ENCODE measurements at regions not wholly inside any gene's neighbourhood (a gene's known extent, or its start where the extent isn't known, plus 50 kb on each side); places are given as distances from the start of the nearest gene placed in this dataset.

DNA sequence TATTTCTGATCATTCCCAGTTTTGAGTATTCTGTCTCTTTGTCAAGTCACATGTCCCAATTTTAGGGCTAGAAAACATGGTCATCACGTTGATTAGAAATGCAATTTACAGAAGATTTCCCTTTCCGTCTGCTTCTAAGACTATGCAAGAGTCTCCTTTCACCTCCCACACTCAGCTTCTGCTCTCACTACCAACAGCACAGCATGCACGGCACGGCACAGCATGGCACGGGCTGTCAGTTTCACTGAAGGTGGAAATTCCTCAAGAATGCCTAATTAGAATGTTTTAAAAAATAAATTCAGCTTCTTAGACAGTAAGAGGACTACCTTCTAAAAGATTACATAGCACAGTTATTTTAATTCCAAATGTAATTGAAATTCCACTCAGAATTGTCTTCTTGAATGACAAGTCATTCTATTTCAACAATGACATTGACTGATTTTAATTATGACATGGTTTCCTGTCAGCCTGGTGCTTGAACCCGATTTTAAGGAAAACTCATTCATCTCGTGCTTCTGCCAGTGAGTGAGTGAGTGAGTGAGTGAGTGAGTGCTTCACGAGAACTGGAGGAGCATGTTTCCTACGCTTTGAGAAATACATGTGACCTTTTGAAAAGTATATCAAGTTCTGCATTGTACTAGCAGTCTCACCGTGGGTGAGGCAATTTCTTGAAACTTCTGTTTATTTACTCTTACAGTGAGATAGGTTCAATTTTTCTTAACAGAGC is 124.8 kb upstream of the SORBS2 start:
- Mint-ChIP-seq H3K4me1 (no peaks in the 10 kb centered on the region), H3K27me3 (peaks cover 7% of the 10 kb centered on the region), H3K27ac (no peak overlapping the region), H3K9me3 (no peaks in the 10 kb centered on the region), H3K36me3 (ENCODE audit: low read depth) (no peaks in the 10 kb centered on the region), H3K4me3 (no peak overlapping the region)
- ChIA-PET POLR2A (no interaction called here), CTCF (no interaction called here)
- TF ChIP-seq, protein P1, sequence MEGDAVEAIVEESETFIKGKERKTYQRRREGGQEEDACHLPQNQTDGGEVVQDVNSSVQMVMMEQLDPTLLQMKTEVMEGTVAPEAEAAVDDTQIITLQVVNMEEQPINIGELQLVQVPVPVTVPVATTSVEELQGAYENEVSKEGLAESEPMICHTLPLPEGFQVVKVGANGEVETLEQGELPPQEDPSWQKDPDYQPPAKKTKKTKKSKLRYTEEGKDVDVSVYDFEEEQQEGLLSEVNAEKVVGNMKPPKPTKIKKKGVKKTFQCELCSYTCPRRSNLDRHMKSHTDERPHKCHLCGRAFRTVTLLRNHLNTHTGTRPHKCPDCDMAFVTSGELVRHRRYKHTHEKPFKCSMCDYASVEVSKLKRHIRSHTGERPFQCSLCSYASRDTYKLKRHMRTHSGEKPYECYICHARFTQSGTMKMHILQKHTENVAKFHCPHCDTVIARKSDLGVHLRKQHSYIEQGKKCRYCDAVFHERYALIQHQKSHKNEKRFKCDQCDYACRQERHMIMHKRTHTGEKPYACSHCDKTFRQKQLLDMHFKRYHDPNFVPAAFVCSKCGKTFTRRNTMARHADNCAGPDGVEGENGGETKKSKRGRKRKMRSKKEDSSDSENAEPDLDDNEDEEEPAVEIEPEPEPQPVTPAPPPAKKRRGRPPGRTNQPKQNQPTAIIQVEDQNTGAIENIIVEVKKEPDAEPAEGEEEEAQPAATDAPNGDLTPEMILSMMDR (IDR thresholded peaks at IDR 0.05): no peak
- ATAC-seq (ENCODE audit: low read depth) (no peak), DNase-seq (no peak)
- intact Hi-C loops (cut with micrococcal nuclease): no loop called here

DNA sequence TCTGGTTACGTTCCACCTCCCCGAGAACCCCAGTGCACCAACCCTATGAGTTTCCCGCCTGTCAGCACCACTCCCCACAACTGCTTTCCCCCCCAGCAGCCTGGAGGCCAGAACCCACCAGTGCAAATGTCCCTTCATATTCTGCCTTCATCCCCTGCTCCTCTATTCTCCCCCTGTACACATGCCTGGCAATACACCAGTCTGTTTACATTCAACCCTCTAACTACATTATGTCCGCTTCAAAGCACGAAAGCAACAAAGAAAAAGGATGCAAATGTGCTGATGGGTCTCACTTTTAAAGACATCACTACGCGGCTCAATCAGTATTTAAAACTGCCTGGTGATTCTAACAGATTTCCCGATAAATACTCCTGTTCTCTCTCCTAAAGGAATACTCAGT is 126.7 kb upstream of the SORBS2 start:
- no peak overlapping the region for H3K27ac Mint-ChIP-seq
- CTCF ChIA-PET: no interaction called here
- TF ChIP-seq, protein P1 (IDR thresholded peaks at IDR 0.05): no peak
- H3K9me3 Mint-ChIP-seq: no peaks in the 10 kb centered on the region
- peaks cover 2% of the 10 kb centered on the region for H3K27me3 Mint-ChIP-seq
- no peak overlapping the region for H3K4me3 Mint-ChIP-seq
- no peak for ATAC-seq (ENCODE audit: low read depth)
- no peaks in the 10 kb centered on the region for H3K36me3 Mint-ChIP-seq (ENCODE audit: low read depth)
- no peaks in the 10 kb centered on the region for H3K4me1 Mint-ChIP-seq
- POLR2A ChIA-PET: no interaction called here
- intact Hi-C loops (cut with micrococcal nuclease): no loop called here
- DNase-seq: no peak

DNA sequence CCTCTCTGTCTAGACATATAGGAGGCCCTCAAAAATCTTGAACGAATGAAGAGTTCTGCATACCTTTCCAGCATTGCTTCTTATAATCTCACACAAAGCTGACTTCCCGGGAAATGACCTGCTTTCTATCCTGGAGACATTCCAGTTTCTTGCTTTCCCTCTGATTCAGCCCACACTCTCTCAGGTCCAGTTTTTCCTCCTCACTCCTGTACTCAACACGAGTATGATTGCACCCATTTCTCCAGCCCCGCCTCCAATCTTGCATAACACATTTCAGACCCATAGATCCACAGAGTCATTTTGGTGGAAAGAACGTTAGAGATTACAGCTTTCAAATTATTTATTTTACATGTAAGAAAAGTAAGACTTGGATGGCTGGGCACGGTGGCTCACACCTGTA is 127.5 kb upstream of the TLR3 start:
- intact Hi-C loops (cut with micrococcal nuclease): no loop called here
- ChIA-PET POLR2A (no interaction called here), CTCF (no interaction called here)
- ATAC-seq (ENCODE audit: low read depth) (no peak), DNase-seq (no peak)
- peaks cover 2% of the 10 kb centered on the region for H3K27me3 Mint-ChIP-seq
- H3K36me3 Mint-ChIP-seq (ENCODE audit: low read depth): no peaks in the 10 kb centered on the region
- TF ChIP-seq, protein P1 (IDR thresholded peaks at IDR 0.05): no peak
- no peaks in the 10 kb centered on the region for H3K9me3 Mint-ChIP-seq
- no peak overlapping the region for H3K4me3 Mint-ChIP-seq
- no peaks in the 10 kb centered on the region for H3K4me1 Mint-ChIP-seq
- H3K27ac Mint-ChIP-seq: no peak overlapping the region

DNA sequence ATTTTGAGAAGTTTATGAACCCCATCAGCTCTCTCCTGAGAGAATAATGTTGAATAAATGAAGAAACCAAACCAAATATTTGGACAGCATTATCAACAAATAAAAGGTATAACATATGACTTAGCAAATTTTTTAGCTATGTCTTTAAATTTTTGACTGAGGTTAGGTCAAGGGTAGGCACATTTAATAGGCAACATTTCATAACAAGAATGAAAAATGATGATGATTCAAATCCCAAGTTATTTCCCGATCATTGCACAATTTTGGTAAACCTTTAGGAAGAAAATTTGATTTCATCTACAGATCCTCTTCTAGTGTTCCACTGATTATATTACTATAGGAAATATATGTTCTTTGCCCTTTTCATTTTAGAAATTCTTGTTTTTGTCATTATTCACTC is 123.7 kb upstream of the TLR3 start:
- ATAC-seq (ENCODE audit: low read depth) (no peak), DNase-seq (no peak)
- peaks cover 2% of the 10 kb centered on the region for H3K27me3 Mint-ChIP-seq
- H3K4me1 Mint-ChIP-seq: no peaks in the 10 kb centered on the region
- no peaks in the 10 kb centered on the region for H3K36me3 Mint-ChIP-seq (ENCODE audit: low read depth)
- ChIA-PET CTCF (no interaction called here), POLR2A (no interaction called here)
- no peaks in the 10 kb centered on the region for H3K9me3 Mint-ChIP-seq
- H3K4me3 Mint-ChIP-seq: no peak overlapping the region
- no peak overlapping the region for H3K27ac Mint-ChIP-seq
- intact Hi-C loops (cut with micrococcal nuclease): no loop called here
- TF ChIP-seq, protein P1 (IDR thresholded peaks at IDR 0.05): no peak

DNA sequence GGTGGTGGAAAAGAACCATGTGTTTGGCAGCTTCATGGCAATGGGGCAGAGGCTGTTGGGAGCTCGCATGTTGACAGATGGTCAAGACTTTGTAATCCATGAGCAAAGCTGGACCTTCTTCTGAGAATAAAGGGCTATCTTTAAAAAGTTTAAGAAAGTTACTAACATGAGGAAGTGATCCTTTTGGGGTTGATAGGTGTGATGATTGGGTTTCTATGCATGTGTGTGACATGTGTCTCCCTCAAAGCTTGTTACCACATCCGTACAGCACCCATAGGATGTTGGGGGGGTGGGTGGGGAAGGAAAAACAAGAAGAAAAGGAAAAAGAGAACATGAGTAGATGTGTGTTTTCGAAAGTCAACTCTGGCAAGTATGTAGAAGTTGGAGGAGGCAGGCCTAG is 123.0 kb upstream of the TLR3 start:
- Mint-ChIP-seq H3K4me1 (no peaks in the 10 kb centered on the region), H3K9me3 (no peaks in the 10 kb centered on the region), H3K36me3 (ENCODE audit: low read depth) (no peaks in the 10 kb centered on the region), H3K4me3 (no peak overlapping the region), H3K27ac (no peak overlapping the region), H3K27me3 (peaks cover 2% of the 10 kb centered on the region)
- intact Hi-C loops (cut with micrococcal nuclease): no loop called here
- TF ChIP-seq, protein P1 (IDR thresholded peaks at IDR 0.05): no peak
- DNase-seq: no peak
- no peak for ATAC-seq (ENCODE audit: low read depth)
- ChIA-PET CTCF (no interaction called here), POLR2A (no interaction called here)

All from activated B cell treated with CpG ODN at 0.5 μM for 24 hours (primary cell).